ENCODE measurements at regions not wholly inside any gene's neighbourhood (a gene's known extent, or its start where the extent isn't known, plus 50 kb on each side); places are given as distances from the start of the nearest gene placed in this dataset.

GRCh38 chr2:150971910-150972309, 289.8 kb downstream of the RBM43 start:
- no peaks in the 10 kb centered on the region for H3K9me3 ChIP-seq (ENCODE audit: control insufficient read depth in 5 of 5, low read length in 5 of 5)
- no peak overlapping the region for H3K9ac ChIP-seq (ENCODE audit: low read length in 5 of 5)
- no peak overlapping the region for H3K4me3 ChIP-seq (ENCODE audit: low read depth in 1 of 5, low read length in 5 of 5)
- no peaks in the 10 kb centered on the region for H3K4me1 ChIP-seq (ENCODE audit: control insufficient read depth in 5 of 5, insufficient read depth in 5 of 5, low read length in 5 of 5)
- H3K36me3 ChIP-seq (ENCODE audit: control insufficient read depth in 5 of 5, insufficient read depth in 5 of 5, low read length in 5 of 5), result no peaks in the 10 kb centered on the region
- no peaks in the 10 kb centered on the region for H3K27me3 ChIP-seq (ENCODE audit: control insufficient read depth in 5 of 5, insufficient read depth in 4 of 5, low read length in 5 of 5)
- H3K27ac ChIP-seq (ENCODE audit: low read depth, low read length), result no peak overlapping the region

GRCh38 chr2:150963336-150963735, 298.3 kb downstream of the RBM43 start:
- Histone ChIP-seq H3K9ac (ENCODE audit: low read length in 5 of 5) (no peak overlapping the region), H3K9me3 (ENCODE audit: control insufficient read depth in 5 of 5, low read length in 5 of 5) (no peaks in the 10 kb centered on the region), H3K4me1 (ENCODE audit: control insufficient read depth in 5 of 5, insufficient read depth in 5 of 5, low read length in 5 of 5) (no peaks in the 10 kb centered on the region), H3K36me3 (ENCODE audit: control insufficient read depth in 5 of 5, insufficient read depth in 5 of 5, low read length in 5 of 5) (no peaks in the 10 kb centered on the region), H3K27me3 (ENCODE audit: control insufficient read depth in 5 of 5, insufficient read depth in 4 of 5, low read length in 5 of 5) (no peaks in the 10 kb centered on the region), H3K27ac (ENCODE audit: low read depth, low read length) (no peak overlapping the region), H3K4me3 (ENCODE audit: low read depth in 1 of 5, low read length in 5 of 5) (no peak overlapping the region)

- H3K27ac ChIP-seq (ENCODE audit: low read depth, low read length), result no peak overlapping the region
- H3K9me3 ChIP-seq (ENCODE audit: control insufficient read depth in 5 of 5, low read length in 5 of 5), result peaks cover 0 to 3% (median 0%) of the 10 kb centered on the region in 5 donors
Measured at GRCh38 chr2:150955231-150955630, 306.4 kb downstream of the RBM43 start.

GRCh38 chr2:150946831-150947230, 314.8 kb downstream of the RBM43 start:
- Histone ChIP-seq H3K9ac (ENCODE audit: low read length in 5 of 5) (no peak overlapping the region), H3K4me3 (ENCODE audit: low read depth in 1 of 5, low read length in 5 of 5) (no peak overlapping the region), H3K36me3 (ENCODE audit: control insufficient read depth in 5 of 5, insufficient read depth in 5 of 5, low read length in 5 of 5) (no peaks in the 10 kb centered on the region), H3K9me3 (ENCODE audit: control insufficient read depth in 5 of 5, low read length in 5 of 5) (no peaks in the 10 kb centered on the region), H3K27me3 (ENCODE audit: control insufficient read depth in 5 of 5, insufficient read depth in 4 of 5, low read length in 5 of 5) (no peaks in the 10 kb centered on the region), H3K4me1 (ENCODE audit: control insufficient read depth in 5 of 5, insufficient read depth in 5 of 5, low read length in 5 of 5) (no peaks in the 10 kb centered on the region), H3K27ac (ENCODE audit: low read depth, low read length) (no peak overlapping the region)

More at GRCh38 chr2:150955231-150955630, 306.4 kb downstream of the RBM43 start:
- no peaks in the 10 kb centered on the region for H3K4me1 ChIP-seq (ENCODE audit: control insufficient read depth in 5 of 5, insufficient read depth in 5 of 5, low read length in 5 of 5)
- no peak overlapping the region for H3K4me3 ChIP-seq (ENCODE audit: low read depth in 1 of 5, low read length in 5 of 5)
- no peaks in the 10 kb centered on the region for H3K36me3 ChIP-seq (ENCODE audit: control insufficient read depth in 5 of 5, insufficient read depth in 5 of 5, low read length in 5 of 5)
- H3K9ac ChIP-seq (ENCODE audit: low read length in 5 of 5), result no peak overlapping the region
- H3K27me3 ChIP-seq (ENCODE audit: control insufficient read depth in 5 of 5, insufficient read depth in 4 of 5, low read length in 5 of 5), result no peaks in the 10 kb centered on the region

GRCh38 chr2:150944315-150944714, 317.3 kb downstream of the RBM43 start:
- H3K9me3 ChIP-seq (ENCODE audit: control insufficient read depth in 5 of 5, low read length in 5 of 5), result no peaks in the 10 kb centered on the region
- no peak overlapping the region for H3K4me3 ChIP-seq (ENCODE audit: low read depth in 1 of 5, low read length in 5 of 5)
- H3K36me3 ChIP-seq (ENCODE audit: control insufficient read depth in 5 of 5, insufficient read depth in 5 of 5, low read length in 5 of 5), result no peaks in the 10 kb centered on the region
- no peak overlapping the region for H3K9ac ChIP-seq (ENCODE audit: low read length in 5 of 5)
- H3K27ac ChIP-seq (ENCODE audit: low read depth, low read length), result no peak overlapping the region
- no peaks in the 10 kb centered on the region for H3K27me3 ChIP-seq (ENCODE audit: control insufficient read depth in 5 of 5, insufficient read depth in 4 of 5, low read length in 5 of 5)
- H3K4me1 ChIP-seq (ENCODE audit: control insufficient read depth in 5 of 5, insufficient read depth in 5 of 5, low read length in 5 of 5), result no peaks in the 10 kb centered on the region

GRCh38 chr2:150939087-150939486, 322.6 kb downstream of the RBM43 start:
- no peak overlapping the region for H3K27ac ChIP-seq (ENCODE audit: low read depth, low read length)
- H3K4me1 ChIP-seq (ENCODE audit: control insufficient read depth in 5 of 5, insufficient read depth in 5 of 5, low read length in 5 of 5), result no peaks in the 10 kb centered on the region
- no peak overlapping the region for H3K4me3 ChIP-seq (ENCODE audit: low read depth in 1 of 5, low read length in 5 of 5)
- H3K9me3 ChIP-seq (ENCODE audit: control insufficient read depth in 5 of 5, low read length in 5 of 5), result no peaks in the 10 kb centered on the region
- no peaks in the 10 kb centered on the region for H3K36me3 ChIP-seq (ENCODE audit: control insufficient read depth in 5 of 5, insufficient read depth in 5 of 5, low read length in 5 of 5)
- no peaks in the 10 kb centered on the region for H3K27me3 ChIP-seq (ENCODE audit: control insufficient read depth in 5 of 5, insufficient read depth in 4 of 5, low read length in 5 of 5)
- H3K9ac ChIP-seq (ENCODE audit: low read length in 5 of 5), result no peak overlapping the region

GRCh38 chr2:150938527-150938926, 323.1 kb downstream of the RBM43 start:
- no peak overlapping the region for H3K4me3 ChIP-seq (ENCODE audit: low read depth in 1 of 5, low read length in 5 of 5)
- no peaks in the 10 kb centered on the region for H3K36me3 ChIP-seq (ENCODE audit: control insufficient read depth in 5 of 5, insufficient read depth in 5 of 5, low read length in 5 of 5)
- no peaks in the 10 kb centered on the region for H3K9me3 ChIP-seq (ENCODE audit: control insufficient read depth in 5 of 5, low read length in 5 of 5)
- H3K27me3 ChIP-seq (ENCODE audit: control insufficient read depth in 5 of 5, insufficient read depth in 4 of 5, low read length in 5 of 5), result no peaks in the 10 kb centered on the region
- H3K9ac ChIP-seq (ENCODE audit: low read length in 5 of 5), result no peak overlapping the region
- H3K27ac ChIP-seq (ENCODE audit: low read depth, low read length), result no peak overlapping the region
- no peaks in the 10 kb centered on the region for H3K4me1 ChIP-seq (ENCODE audit: control insufficient read depth in 5 of 5, insufficient read depth in 5 of 5, low read length in 5 of 5)

GRCh38 chr2:150937030-150937429, 324.6 kb downstream of the RBM43 start:
- H3K4me1 ChIP-seq (ENCODE audit: control insufficient read depth in 5 of 5, insufficient read depth in 5 of 5, low read length in 5 of 5), result no peaks in the 10 kb centered on the region
- no peaks in the 10 kb centered on the region for H3K27me3 ChIP-seq (ENCODE audit: control insufficient read depth in 5 of 5, insufficient read depth in 4 of 5, low read length in 5 of 5)
- H3K9me3 ChIP-seq (ENCODE audit: control insufficient read depth in 5 of 5, low read length in 5 of 5), result no peaks in the 10 kb centered on the region
- no peak overlapping the region for H3K4me3 ChIP-seq (ENCODE audit: low read depth in 1 of 5, low read length in 5 of 5)
- no peaks in the 10 kb centered on the region for H3K36me3 ChIP-seq (ENCODE audit: control insufficient read depth in 5 of 5, insufficient read depth in 5 of 5, low read length in 5 of 5)
- H3K9ac ChIP-seq (ENCODE audit: low read length in 5 of 5), result no peak overlapping the region
- H3K27ac ChIP-seq (ENCODE audit: low read depth, low read length), result no peak overlapping the region

- Histone ChIP-seq H3K36me3 (ENCODE audit: control insufficient read depth in 5 of 5, insufficient read depth in 5 of 5, low read length in 5 of 5) (no peaks in the 10 kb centered on the region), H3K4me1 (ENCODE audit: control insufficient read depth in 5 of 5, insufficient read depth in 5 of 5, low read length in 5 of 5) (no peaks in the 10 kb centered on the region), H3K27ac (ENCODE audit: low read depth, low read length) (no peak overlapping the region), H3K9me3 (ENCODE audit: control insufficient read depth in 5 of 5, low read length in 5 of 5) (no peaks in the 10 kb centered on the region), H3K27me3 (ENCODE audit: control insufficient read depth in 5 of 5, insufficient read depth in 4 of 5, low read length in 5 of 5) (peaks cover 0 to 3% (median 0%) of the 10 kb centered on the region in 5 donors), H3K9ac (ENCODE audit: low read length in 5 of 5) (no peak overlapping the region), H3K4me3 (ENCODE audit: low read depth in 1 of 5, low read length in 5 of 5) (no peak overlapping the region)
Measured at GRCh38 chr2:150931451-150931850, 330.2 kb downstream of the RBM43 start.

GRCh38 chr2:150925611-150926010, 336.1 kb downstream of the RBM43 start:
- no peak overlapping the region for H3K4me3 ChIP-seq (ENCODE audit: low read depth in 1 of 5, low read length in 5 of 5)
- peaks cover 0 to 3% (median 0%) of the 10 kb centered on the region in 5 donors for H3K27me3 ChIP-seq (ENCODE audit: control insufficient read depth in 5 of 5, insufficient read depth in 4 of 5, low read length in 5 of 5)
- H3K27ac ChIP-seq (ENCODE audit: low read depth, low read length), result no peak overlapping the region
- no peaks in the 10 kb centered on the region for H3K4me1 ChIP-seq (ENCODE audit: control insufficient read depth in 5 of 5, insufficient read depth in 5 of 5, low read length in 5 of 5)
- no peaks in the 10 kb centered on the region for H3K9me3 ChIP-seq (ENCODE audit: control insufficient read depth in 5 of 5, low read length in 5 of 5)
- H3K9ac ChIP-seq (ENCODE audit: low read length in 5 of 5), result no peak overlapping the region
- no peaks in the 10 kb centered on the region for H3K36me3 ChIP-seq (ENCODE audit: control insufficient read depth in 5 of 5, insufficient read depth in 5 of 5, low read length in 5 of 5)

- H3K27me3 ChIP-seq (ENCODE audit: control insufficient read depth in 5 of 5, insufficient read depth in 4 of 5, low read length in 5 of 5), result peaks cover 0 to 3% (median 0%) of the 10 kb centered on the region in 5 donors
- H3K4me1 ChIP-seq (ENCODE audit: control insufficient read depth in 5 of 5, insufficient read depth in 5 of 5, low read length in 5 of 5), result no peaks in the 10 kb centered on the region
- H3K27ac ChIP-seq (ENCODE audit: low read depth, low read length), result no peak overlapping the region
- H3K4me3 ChIP-seq (ENCODE audit: low read depth in 1 of 5, low read length in 5 of 5), result no peak overlapping the region
- H3K9ac ChIP-seq (ENCODE audit: low read length in 5 of 5), result no peak overlapping the region
- no peaks in the 10 kb centered on the region for H3K9me3 ChIP-seq (ENCODE audit: control insufficient read depth in 5 of 5, low read length in 5 of 5)
- no peaks in the 10 kb centered on the region for H3K36me3 ChIP-seq (ENCODE audit: control insufficient read depth in 5 of 5, insufficient read depth in 5 of 5, low read length in 5 of 5)
Measured at GRCh38 chr2:150924878-150925277, 336.8 kb downstream of the RBM43 start.
